GM18508 (cell line): ENCODE measurements at regions not wholly inside any gene's neighbourhood (a gene's known extent, or its start where the extent isn't known, plus 50 kb on each side); places are given as distances from the start of the nearest gene placed in this dataset.
"Not testable (repeated sequence)": the region's sequence is repeated elsewhere in the genome, so short reads cannot be mapped to it uniquely, and the experiment has no call there.

Source experiments
- ATAC-seq: cut with Tn5 transposase; IDR thresholded peaks from one replicate; pipeline ENCODE4 v1.9.1; 2021; ENCODE audit warnings: moderate number of reproducible peaks; ENCODE audit not compliant: insufficient read depth, unreplicated experiment

DNA sequence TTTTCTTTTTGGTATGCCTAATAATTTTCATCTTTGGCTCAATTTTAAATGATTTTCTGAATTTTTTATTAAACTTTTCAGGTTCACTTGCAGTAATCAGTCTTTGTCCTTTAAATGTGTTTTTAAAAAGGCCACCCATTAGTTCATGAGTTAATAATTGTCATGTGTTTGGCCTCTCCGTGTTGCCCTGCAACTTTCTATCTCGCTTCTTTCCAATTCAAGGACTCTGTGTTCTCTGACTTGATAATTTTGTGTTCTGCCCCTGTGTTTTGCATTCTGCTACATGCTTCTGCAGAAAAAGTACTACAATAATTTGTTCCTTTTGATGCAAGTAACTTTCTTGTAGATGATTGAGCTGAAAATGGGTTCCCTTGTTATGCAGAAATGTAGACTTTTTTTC is 921.4 kb upstream of the LRATD1 start:
- ATAC-seq: no peak

DNA sequence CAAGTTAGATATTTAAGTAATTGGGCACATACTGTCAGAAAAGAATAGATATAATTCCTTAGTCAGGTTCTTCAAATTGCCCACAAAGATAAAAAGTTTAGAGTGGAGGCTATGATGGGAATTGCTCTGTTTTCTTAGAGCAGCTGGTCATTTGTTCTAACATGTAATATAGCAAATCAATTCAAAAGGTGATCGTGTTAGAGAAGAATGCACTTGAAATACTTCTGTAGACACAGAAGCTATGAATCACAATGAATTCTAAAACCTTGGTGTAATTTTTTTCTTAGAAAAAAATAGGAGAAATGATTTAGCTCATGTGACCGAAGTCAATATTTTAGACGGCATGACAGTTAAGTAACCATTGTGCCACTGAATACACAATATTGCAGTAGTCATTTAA is 918.1 kb upstream of the LRATD1 start:
- no peak for ATAC-seq

DNA sequence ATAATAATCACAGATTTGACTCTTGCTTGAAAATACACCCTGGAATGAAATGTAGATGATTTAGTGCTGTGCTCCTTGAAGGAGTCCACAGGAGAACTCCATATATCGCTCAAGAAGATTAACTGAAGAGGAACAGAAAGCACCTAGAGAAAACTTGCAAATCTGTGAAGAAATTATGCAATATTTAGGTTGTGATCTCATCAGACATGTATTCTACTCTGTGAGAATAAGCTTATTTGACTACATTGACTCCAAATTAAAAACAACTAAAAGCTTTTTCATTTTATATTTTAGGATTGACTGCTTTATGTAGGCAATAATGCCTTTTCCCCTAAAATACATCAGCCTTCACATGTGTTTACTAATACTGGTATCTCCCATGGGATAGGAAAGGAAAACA is 906.6 kb upstream of the LRATD1 start:
- no peak for ATAC-seq

DNA sequence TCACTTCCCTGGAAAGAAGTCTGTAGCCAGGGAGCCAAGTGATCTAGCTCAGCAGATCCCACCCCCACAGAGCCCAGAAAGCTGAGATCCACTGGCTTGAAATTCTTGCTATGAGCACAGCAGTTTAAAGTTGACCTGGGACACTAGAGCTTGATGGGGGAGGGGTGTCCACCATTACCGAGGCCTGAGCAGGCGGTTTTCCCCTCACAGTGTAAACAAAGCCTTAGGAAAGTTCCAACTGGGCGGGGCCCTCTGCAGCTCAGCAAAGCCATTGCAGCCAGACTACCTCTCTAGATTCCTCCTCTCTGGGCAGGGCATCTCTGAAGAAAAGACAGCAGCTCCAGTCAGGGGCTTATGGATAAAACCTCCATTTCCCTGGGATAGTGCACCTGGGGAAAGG is 887.2 kb upstream of the LRATD1 start:
- no peak for ATAC-seq

DNA sequence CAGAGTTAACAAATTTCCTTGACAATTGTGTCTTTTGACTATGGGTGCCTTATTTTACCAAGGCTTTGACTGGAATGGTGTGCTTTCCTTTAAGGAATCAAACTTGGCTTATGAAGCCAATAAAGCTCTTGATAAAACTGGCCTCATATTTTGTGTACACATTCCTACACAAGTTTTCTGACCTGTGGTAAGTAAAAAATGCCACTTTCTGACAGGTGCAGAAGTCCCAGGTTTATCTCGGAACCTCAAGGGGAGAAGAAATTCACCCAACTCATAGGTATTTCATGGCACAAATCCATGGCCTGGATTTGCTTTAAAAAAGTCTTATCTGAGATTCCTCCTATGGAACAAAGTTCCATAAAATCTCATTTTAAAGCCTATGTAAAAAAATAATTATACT is 880.6 kb upstream of the LRATD1 start:
- ATAC-seq: no peak

DNA sequence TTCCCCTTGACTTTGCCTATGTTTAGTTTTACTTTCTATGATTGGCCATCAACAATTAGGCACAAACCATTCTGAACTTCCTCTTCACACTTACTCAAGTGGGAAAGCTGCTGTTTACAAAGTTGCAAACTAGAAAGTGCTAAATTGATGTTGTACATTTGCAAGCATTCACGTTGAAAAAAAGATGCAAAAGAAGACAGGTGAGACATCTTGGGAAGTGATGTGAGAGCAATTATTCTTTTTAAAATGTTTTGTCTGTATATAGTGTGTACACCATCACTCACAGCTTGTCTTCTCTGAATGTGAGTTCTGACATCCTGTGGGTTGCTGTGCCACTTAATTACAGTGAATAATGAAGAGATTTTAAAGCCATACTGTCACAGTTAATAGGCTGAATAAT is 874.1 kb upstream of the LRATD1 start:
- ATAC-seq: no peak

DNA sequence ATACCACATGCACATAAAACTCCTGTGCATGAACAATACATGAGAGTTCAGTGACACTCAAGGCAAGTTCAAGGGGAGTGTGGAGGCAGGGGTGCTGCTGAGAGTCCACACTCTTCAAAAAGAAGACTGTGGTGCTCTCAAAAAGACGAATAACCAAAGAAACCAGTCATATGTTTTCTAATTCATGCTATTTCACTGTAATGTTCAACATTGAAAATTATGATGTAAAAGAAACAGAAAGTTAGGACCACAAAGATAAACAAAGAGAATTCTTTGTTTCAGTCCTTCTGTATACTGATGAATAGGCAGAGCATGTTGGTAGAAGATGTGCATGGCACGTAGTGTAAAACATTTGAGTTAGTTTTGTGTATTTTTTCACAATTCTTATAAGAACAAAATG is 864.2 kb upstream of the LRATD1 start:
- ATAC-seq: no peak

DNA sequence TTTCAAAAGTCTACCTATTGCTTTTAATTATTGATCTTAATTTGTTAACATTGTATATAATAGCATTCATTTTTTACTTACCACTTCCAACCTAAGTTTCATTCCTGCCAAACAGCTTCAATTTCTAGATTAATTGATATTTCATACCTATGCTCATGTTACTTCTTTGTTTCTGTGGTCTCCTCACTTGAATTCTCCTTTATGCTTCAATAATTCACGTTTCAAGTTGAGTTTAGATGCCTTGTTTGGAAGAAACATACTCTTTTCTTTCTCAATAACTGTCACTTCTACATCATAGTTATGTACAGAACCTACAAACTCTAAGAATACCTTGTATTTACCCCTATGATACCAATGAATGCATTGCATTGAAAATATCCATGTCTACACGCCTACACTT is 862.2 kb upstream of the LRATD1 start:
- ATAC-seq: no peak

DNA sequence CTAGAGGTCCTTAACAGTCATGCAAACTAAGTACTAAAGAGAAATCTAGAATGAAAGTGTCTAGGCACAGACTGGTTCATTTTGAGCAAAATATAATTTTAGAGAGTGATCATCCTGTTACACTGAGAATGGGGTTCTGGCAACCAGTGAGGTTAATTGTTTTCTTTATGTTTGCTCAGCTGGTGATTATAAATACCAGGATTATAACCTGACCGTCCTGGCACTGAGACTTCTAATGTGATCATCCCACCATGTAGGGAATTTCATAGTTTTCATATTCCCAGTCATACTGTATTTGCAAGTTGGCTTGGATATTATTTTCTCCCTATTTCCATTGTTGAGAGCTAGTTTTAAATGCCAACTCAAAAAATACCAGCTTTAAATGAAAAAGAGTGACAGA is 852.5 kb upstream of the LRATD1 start:
- no peak for ATAC-seq

DNA sequence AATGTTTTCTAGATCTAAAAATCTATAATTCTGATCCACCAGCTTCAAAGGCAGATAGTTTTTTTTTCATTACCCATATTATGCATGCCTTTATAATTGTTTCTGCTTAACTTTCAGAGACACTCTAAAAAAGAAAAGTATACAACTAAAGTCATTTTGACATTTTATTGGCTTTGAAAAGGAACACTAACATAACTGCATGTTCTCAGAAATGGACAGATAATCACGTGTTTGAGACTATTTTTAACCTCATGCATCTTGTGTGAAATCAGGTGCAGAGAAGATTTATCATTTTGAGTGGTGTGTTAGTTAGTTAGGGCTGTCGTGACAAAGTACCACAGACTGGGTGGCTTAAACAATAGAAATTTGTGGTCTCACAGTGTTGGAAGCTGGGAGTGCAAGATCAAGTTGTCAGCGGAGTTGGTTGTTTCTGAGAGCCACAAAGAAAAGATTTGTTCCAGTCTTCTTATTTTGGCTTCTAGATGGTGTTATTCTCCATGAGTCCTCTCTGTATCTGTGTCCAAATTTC is 841.4 kb upstream of the LRATD1 start:
- ATAC-seq: no peak

DNA sequence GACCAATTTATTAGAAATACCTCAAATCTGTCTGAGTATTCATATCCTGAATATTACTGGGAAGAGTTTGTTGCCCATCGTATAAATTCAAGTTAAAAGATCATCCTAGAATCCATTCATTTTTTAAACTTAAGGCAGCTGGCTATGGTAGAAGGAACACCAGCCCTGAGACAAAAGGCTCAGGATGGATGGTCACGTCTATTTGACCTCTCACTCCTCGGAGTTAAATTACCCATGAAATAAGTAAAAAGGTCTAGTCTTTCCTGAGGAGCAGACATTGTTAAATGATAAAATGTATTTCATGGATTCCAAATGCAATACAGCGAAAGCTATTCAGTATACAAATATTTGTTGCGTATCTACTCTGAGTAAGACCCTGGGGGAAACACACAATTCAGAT is 826.0 kb upstream of the LRATD1 start:
- no peak for ATAC-seq

DNA sequence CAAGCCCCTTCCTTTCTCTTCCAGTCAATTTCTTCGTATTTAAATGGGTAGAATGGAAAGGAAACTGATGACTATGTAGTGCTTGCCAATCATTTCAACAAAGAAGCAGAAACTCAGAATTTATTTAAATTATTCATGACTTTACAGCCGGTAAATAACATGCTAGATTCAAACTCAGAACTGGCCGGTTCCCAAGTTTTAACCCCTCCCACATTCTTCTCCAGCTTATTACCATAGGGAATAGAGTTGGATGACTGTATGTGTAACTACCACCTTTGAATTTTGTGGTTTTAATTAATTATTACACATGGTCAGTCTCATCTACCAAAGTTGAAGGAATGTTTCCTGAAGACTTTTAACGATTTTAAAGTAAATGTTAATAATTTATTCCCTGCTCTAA is 819.3 kb upstream of the LRATD1 start:
- no peak for ATAC-seq

DNA sequence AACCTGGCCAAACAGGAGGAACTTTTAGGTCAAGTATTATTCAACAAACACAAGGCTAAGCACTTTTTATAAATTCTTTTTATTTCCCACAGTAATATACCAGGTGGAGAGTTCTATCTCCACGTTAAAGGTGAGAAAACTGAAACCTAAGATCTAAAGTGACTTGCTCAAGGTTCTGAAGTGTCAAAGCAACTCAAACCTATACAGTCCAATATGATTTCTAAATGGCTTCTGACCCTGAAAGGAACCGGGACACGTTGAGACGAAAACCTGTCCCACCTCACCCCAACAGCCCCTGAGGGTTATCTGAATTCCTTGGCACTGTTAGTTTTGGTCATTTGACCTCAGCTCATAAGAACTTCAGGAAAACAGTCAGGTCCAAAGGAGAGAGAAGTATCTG is 814.5 kb upstream of the LRATD1 start:
- no peak for ATAC-seq

DNA sequence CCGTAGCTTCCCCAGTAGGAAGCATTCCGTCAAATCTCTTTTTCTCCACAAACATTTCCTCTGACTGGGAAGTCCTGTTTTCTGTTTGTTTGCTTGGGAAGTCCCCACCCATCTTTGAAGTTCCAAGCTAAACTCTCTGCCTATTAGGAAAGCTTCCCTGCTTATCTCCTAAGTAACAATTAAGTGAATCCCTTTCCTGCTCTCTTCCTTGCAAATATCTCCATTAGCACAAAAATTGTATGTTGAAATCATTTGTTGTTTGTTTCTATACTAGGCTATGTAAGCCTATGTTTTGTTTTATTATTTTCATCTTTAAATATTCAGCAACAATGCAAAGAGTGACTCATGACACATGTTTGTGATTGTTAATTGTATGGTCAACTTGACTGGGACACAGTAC is 812.6 kb upstream of the LRATD1 start:
- ATAC-seq: no peak

DNA sequence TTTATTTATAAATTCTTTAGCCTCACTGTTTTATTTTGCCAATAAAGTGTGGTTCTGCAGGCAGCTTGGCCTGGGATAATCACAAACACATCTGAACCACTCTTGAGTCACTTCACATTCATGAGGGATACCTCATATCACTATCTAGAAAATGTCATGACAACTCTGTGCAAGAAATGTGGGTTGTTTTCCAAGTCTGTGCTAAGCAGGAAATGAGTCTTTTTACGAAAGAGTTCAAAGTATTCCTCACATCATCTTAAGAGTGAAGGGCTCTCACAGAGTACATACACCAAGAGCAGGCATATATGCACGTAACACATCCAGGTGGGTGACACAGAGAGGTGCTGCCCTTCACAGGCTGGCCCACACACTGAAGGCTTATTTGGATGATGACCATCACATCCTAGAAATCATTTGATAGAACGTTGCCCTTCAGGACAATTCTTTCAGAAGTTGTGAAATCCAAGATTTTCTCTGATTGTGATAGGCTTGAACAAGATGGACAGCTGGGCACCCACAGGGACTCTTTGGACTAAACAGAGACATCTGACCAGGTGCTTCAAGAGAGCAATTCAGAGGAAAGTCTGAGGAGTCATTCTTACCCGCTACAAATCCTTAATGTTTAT is 811.1 kb upstream of the LRATD1 start:
- ATAC-seq: no peak

DNA sequence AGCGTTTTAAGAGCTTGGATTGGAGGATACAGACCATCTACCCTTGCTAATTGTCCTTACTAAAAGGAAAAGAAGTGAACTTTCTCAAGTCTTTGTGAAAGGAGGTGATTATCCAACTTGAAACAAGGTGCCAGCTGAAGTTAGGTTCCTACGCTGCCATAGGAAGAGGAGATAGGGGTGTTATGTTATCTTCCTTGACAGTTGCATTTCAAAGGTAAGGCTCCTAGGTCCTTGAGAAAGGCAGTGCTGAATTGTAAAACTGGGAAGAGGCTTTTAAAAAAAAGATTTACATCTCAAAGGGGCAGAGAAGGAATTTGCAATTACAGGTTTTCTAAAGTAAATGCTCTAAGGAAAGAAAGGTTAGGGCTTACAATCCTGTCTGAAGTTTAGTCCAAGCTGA is 810.2 kb upstream of the LRATD1 start:
- no peak for ATAC-seq

DNA sequence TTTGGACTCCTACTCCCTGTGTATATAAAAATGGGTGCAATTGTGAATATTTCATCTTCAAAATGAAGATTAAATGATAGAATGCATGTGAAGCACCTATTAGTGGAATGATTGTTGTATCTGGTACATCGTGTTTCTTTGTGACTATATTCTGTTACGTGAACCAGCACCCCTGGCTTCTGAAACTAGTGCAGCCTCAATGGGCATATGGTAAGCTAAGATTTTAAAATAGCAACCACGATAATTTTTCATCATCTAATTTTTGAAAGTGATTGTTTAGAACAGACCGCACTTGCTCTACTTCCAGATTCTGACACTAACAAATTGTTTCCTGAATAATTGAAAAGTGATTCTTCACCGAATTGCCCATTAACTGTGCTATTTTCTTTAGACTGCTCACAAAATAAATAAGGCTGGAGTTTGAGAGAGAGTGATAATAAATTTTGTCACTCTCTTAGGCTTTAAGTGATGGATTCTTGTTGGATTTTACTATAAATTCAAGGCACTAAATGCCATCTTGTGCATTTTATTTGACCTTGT is 806.1 kb upstream of the LRATD1 start:
- no peak for ATAC-seq

DNA sequence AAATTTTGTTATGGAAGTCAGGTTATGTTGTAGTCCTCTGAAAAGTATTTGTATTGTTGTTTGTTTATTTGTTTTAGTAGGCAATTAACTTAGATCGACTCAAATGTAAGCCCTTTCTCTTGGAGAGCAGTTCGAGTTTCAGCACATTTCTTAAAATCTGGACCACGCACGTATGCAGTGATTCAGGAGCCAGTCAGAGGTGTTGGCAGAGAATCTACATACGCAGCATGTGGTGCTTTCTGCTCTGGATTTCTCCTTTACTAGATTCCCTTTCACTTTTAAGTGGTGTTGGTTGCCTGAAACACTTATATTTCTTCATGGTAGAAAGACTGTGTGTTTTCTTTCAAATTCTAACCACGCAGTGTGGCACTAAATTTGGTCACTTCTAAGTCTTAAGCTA is 773.9 kb upstream of the LRATD1 start:
- no peak for ATAC-seq

DNA sequence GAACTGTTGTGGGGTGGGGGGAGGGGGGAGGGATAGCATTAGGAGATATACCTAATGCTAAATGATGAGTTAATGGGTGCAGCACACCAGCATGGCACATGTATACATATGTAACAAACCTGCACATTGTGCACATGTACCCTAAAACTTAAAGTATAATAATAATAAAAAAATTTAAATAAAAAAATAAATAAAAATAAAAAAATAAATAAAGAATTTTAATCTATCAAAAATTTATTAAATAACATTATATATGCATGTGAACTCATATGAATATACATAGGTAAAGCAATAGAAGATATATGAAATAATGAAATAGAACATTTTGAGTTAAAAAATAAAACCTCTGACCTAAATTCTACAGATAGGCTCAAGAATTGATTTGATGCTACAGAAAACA is 764.2 kb upstream of the LRATD1 start:
- ATAC-seq: not testable (repeated sequence)

DNA sequence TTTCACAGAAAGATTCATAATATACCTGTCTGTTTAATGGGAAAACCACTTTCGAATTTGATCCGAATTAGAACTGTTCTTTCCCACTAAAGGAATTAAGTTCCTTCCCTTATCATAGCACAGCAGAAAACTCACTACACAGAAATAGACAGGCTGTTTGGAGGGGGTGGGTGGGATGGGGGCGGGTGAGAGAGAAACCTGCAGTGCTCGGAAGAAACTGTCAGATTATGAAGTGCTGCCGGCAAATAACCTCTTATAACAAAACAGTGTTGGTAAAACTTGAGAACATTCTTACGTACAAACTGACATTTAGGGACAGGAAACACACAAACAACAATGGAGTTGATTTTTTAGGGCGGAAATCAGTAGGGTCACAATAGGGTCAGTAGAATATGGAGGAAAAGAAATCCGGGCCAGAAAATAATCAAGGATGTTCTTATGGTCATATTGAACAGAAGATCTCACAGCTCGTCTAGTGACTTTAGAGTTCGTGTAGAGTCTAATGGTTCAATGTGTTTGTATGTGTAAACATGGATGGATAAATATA is 756.0 kb upstream of the LRATD1 start:
- no peak for ATAC-seq

DNA sequence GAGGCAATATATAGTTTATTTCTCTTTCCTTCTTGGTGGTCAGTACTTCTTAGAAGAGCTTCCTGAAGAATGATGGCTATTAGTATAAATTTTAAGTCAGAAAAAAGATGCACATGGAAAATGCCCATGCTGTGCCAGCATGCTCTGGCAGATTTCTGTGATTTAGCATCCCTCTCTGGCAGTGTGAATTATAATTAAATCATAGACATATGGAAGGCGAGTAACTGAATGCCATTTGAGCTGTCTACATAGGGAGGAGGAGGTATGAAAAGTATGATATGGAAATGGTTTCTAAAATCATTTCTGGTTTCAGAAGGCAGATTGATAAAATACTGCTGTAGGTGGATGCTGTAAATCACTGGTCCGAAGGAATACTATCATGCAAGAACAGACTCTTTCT is 754.9 kb upstream of the LRATD1 start:
- no peak for ATAC-seq

DNA sequence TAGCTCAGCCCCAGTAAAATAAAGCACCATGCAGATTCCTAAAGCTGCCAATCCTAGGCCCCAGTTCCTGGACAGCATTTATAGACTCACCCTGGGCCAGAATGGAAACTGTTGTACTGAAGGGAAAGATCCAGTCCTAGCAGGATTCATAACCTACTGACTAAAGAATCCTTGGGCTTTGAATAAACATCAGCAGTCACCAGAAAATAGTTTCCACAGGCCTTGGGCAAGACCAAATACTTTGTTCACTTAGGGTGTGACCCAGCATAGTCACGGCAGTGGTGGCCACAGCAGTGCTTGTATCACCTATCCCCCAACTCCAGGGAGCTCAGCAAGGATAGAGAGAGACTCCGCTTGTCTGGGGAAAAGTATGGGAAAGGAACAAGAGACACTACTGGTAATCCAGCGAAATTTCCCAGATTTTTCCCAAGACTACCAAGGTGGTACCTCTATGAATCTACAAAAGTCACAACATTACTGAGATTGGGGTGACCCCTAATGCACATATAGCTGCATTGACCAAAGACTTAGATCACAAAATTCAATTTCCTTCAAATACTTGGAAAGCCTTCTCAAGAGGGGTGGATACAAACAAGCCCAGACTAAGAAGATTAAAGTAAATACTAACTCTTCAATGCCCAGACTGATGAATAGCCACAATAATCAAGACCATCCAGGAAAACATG is 748.1 kb upstream of the LRATD1 start:
- no peak for ATAC-seq
